CD4-positive, alpha-beta T cell (primary cell): ENCODE measurements at regions not wholly inside any gene's neighbourhood (a gene's known extent, or its start where the extent isn't known, plus 50 kb on each side); places are given as distances from the start of the nearest gene placed in this dataset.

ENCODE experiments used
- ATAC-seq: fragments of 200-7000 bp; cut with Tn5 transposase; one replicate; pipeline ENCODE4 v1.10.0; 2022; ENCODE audit warnings: mild to moderate bottlenecking; ENCODE audit not compliant: poor library complexity
- CTCF ChIA-PET: fragments of 350-600 bp; sonication (Branson Sonifier 250); formaldehyde crosslinking; loops from one replicate; lab custom pipeline; 2021; ENCODE audit warnings: antibody characterized with exemption, inconsistent platforms; lab: Charles Lee
- POLR2A ChIA-PET: fragments of 350-600 bp; sonication (Branson Sonifier 250); formaldehyde crosslinking; loops from one replicate; lab custom pipeline; 2021; ENCODE audit warnings: antibody characterized with exemption, inconsistent platforms; lab: Charles Lee
- DNase-seq, 14 experiments: peaks; one replicate each; pipeline ENCODE4 v3.0.0-alpha.2; 2013 to 2020; ENCODE audit warnings: mixed read lengths in 2 of 14
- H3K27ac ChIP-seq, 2 donors: one replicate each; pipeline versions ENCODE4 v1.5.1 to v1.7.0; 2013; ENCODE audit warnings: low read length in 2 of 2, low read depth in 1 of 2, mild to moderate bottlenecking in 1 of 2
- H3K27me3 ChIP-seq, 2 experiments: 1 replicate in 1 of 2; 2 replicates in 1 of 2; pipeline versions ENCODE4 v1.6.1 to v1.7.0; 2013; ENCODE audit warnings: low read length in 2 of 2, control low read depth in 1 of 2, mild to moderate bottlenecking in 1 of 2, moderate library complexity in 1 of 2; ENCODE audit not compliant: insufficient read depth in 2 of 2, control insufficient read depth in 1 of 2
- H3K36me3 ChIP-seq: one replicate; pipeline ENCODE4 v1.6.1; 2013; ENCODE audit warnings: low read length, control low read depth; ENCODE audit not compliant: insufficient read depth
- H3K4me1 ChIP-seq: one replicate; pipeline ENCODE4 v1.6.1; 2013; ENCODE audit warnings: low read length, control low read depth; ENCODE audit not compliant: insufficient read depth
- H3K4me3 ChIP-seq: one replicate; pipeline ENCODE4 v1.5.1; 2013; ENCODE audit warnings: mild to moderate bottlenecking, low read length, moderate library complexity
- H3K9me3 ChIP-seq, 2 experiments: 1 replicate in 1 of 2; 2 replicates in 1 of 2; pipeline versions ENCODE4 v1.6.1 to v1.7.0; 2013; ENCODE audit warnings: low read length in 2 of 2, mild to moderate bottlenecking in 2 of 2, control low read depth in 1 of 2, moderate library complexity in 1 of 2; ENCODE audit not compliant: control insufficient read depth in 1 of 2, insufficient read depth in 1 of 2
- H3K27ac Mint-ChIP-seq: one replicate; pipeline ENCODE4 v1.8.0; 2020; ENCODE audit warnings: mixed read lengths
- H3K27me3 Mint-ChIP-seq: one replicate; pipeline ENCODE4 v1.8.0; 2021; ENCODE audit warnings: mixed read lengths
- H3K36me3 Mint-ChIP-seq: one replicate; pipeline ENCODE4 v1.8.0; 2021; ENCODE audit warnings: low read depth, mixed read lengths
- H3K4me1 Mint-ChIP-seq: one replicate; pipeline ENCODE4 v1.8.0; 2021; ENCODE audit warnings: low read depth, mixed read lengths
- H3K4me3 Mint-ChIP-seq: one replicate; pipeline ENCODE4 v1.8.0; 2020; ENCODE audit warnings: mild to moderate bottlenecking, mixed read lengths
- H3K9me3 Mint-ChIP-seq: one replicate; pipeline ENCODE4 v1.8.0; 2020; ENCODE audit warnings: mixed read lengths
- CTCF ChIP-seq: fragments of 200-600 bp; IDR thresholded peaks from one replicate; pipeline ENCODE4 v1.8.0; 2022; ENCODE audit warnings: antibody characterized with exemption, mild to moderate bottlenecking
- intact Hi-C, 2 experiments: fragments of 100-400 bp; cut with DNase I in 1 of 2; cut with micrococcal nuclease in 1 of 2; formaldehyde crosslinking; loops; one replicate each; pipeline versions ENCODE4 v1.15.1 to v1.9.0; 2023 to 2025; cut with DNase I, micrococcal nuclease

GRCh38 chr4:134298313-134298712 is 96.7 kb upstream of the PABPC4L start:
- no peak for TF ChIP-seq CTCF
- H3K4me3 ChIP-seq: no peak overlapping the region
- Mint-ChIP-seq H3K27ac (no peak overlapping the region), H3K27me3 (no peaks in the 10 kb centered on the region), H3K4me1 (no peaks in the 10 kb centered on the region), H3K9me3 (peaks cover 17% of the 10 kb centered on the region), H3K36me3 (no peaks in the 10 kb centered on the region), H3K4me3 (no peak overlapping the region)
- intact Hi-C loops: no loop called here
- ATAC-seq (no peak), DNase-seq (no peak)
- ChIA-PET POLR2A (no interaction called here), CTCF (no interaction called here)
- no peak overlapping the region for H3K27ac ChIP-seq
- no peaks in the 10 kb centered on the region for H3K27me3 ChIP-seq
- H3K36me3 ChIP-seq: no peaks in the 10 kb centered on the region
- no peaks in the 10 kb centered on the region for H3K4me1 ChIP-seq
- H3K9me3 ChIP-seq: no peaks in the 10 kb centered on the region

GRCh38 chr4:134297765-134298164 is 96.2 kb upstream of the PABPC4L start:
- no peaks in the 10 kb centered on the region for H3K36me3 Mint-ChIP-seq
- intact Hi-C loops: no loop called here
- no peaks in the 10 kb centered on the region for H3K4me1 Mint-ChIP-seq
- H3K27me3 Mint-ChIP-seq: no peaks in the 10 kb centered on the region
- H3K4me1 ChIP-seq: no peaks in the 10 kb centered on the region
- no peaks in the 10 kb centered on the region for H3K9me3 ChIP-seq
- no peak overlapping the region for H3K4me3 Mint-ChIP-seq
- TF ChIP-seq CTCF: no peak
- H3K27ac ChIP-seq: no peak overlapping the region
- POLR2A ChIA-PET: no interaction called here
- H3K9me3 Mint-ChIP-seq: peaks cover 17% of the 10 kb centered on the region
- H3K27me3 ChIP-seq: no peaks in the 10 kb centered on the region
- no peaks in the 10 kb centered on the region for H3K36me3 ChIP-seq
- H3K4me3 ChIP-seq: no peak overlapping the region
- no peak for ATAC-seq
- CTCF ChIA-PET: no interaction called here
- DNase-seq: no peak
- H3K27ac Mint-ChIP-seq: no peak overlapping the region

GRCh38 chr4:134282680-134283079 is 81.1 kb upstream of the PABPC4L start:
- Mint-ChIP-seq H3K9me3 (peaks cover 4% of the 10 kb centered on the region), H3K27me3 (no peaks in the 10 kb centered on the region), H3K4me3 (no peak overlapping the region), H3K4me1 (no peaks in the 10 kb centered on the region), H3K27ac (no peak overlapping the region), H3K36me3 (no peaks in the 10 kb centered on the region)
- Histone ChIP-seq H3K36me3 (no peaks in the 10 kb centered on the region), H3K27ac (no peak overlapping the region), H3K27me3 (no peaks in the 10 kb centered on the region), H3K9me3 (no peaks in the 10 kb centered on the region), H3K4me3 (no peak overlapping the region), H3K4me1 (no peaks in the 10 kb centered on the region)
- TF ChIP-seq CTCF: no peak
- no peak for ATAC-seq
- no peak for DNase-seq
- POLR2A ChIA-PET: no interaction called here
- CTCF ChIA-PET: no interaction called here
- intact Hi-C loops: no loop called here
